SK-N-SH (cell line): ENCODE measurements at regions not wholly inside any gene's neighbourhood (a gene's known extent, or its start where the extent isn't known, plus 50 kb on each side); places are given as distances from the start of the nearest gene placed in this dataset.

Experiments
- CTCF ChIA-PET: fragments of 300-600, 350-600 bp; formaldehyde crosslinking; extraction: SDS; loops from one replicate; lab custom pipeline; 2021; lab: Yijun Ruan, JAX
- POLR2A ChIA-PET: fragments of 350-600 bp; sonication (Branson Sonifier 250); formaldehyde crosslinking; extraction: SDS; loops from one replicate; lab custom pipeline; 2020; ENCODE audit warnings: antibody characterized with exemption, inconsistent platforms; lab: Yijun Ruan, JAX
- DNase-seq: peaks from one replicate; pipeline ENCODE4 v3.0.0; 2012
- H2AFZ ChIP-seq: fragments of 200-600 bp; sonication (generic); 2 replicates; pipeline ENCODE4 v1.8.1; 2016; ENCODE audit warnings: antibody characterized with exemption, mild to moderate bottlenecking, low read depth
- H3F3A ChIP-seq: fragments of 200-600 bp; sonication (generic); replicated peaks from 2 replicates; pipeline ENCODE3; 2016; ENCODE audit warnings: antibody characterized with exemption, mild to moderate bottlenecking; ENCODE audit not compliant: insufficient read depth
- H3K27ac ChIP-seq, 2 experiments: fragments of 200-500 bp in 1 of 2; fragments of 200-600 bp in 1 of 2; sonication (Bioruptor generic) in 1 of 2; sonication (generic), shearing (Covaris generic) in 1 of 2; 2 replicates each; pipeline versions ENCODE4 v1.5.1 to v1.6.1; 2014 to 2016; ENCODE audit warnings: low read depth in 2 of 2, inconsistent platforms in 1 of 2, low read length in 1 of 2, mild to moderate bottlenecking in 1 of 2, mixed read lengths in 1 of 2
- H3K27me3 ChIP-seq: fragments of 200-600 bp; sonication (generic), shearing (Covaris generic); 2 replicates; pipeline ENCODE4 v1.6.1; 2016; ENCODE audit warnings: mixed run types; ENCODE audit not compliant: insufficient read depth
- H3K36me3 ChIP-seq, 2 experiments: fragments of 200-500 bp in 1 of 2; fragments of 200-600 bp in 1 of 2; sonication (Bioruptor generic) in 1 of 2; sonication (generic) in 1 of 2; replicated peaks in 1 of 2; 2 replicates each; pipeline versions ENCODE3 to v1.5.1; 2014 to 2016; ENCODE audit warnings: low read length in 1 of 2, mild to moderate bottlenecking in 1 of 2; ENCODE audit not compliant: insufficient read depth in 2 of 2, control insufficient read depth in 1 of 2
- H3K4me1 ChIP-seq, 2 experiments: fragments of 200-500 bp in 1 of 2; fragments of 200-600 bp in 1 of 2; sonication (Bioruptor generic) in 1 of 2; sonication (generic), shearing (Covaris generic) in 1 of 2; 2 replicates each; pipeline versions ENCODE4 v1.5.1 to v1.6.1; 2014 to 2016; ENCODE audit warnings: low read depth in 1 of 2, low read length in 1 of 2, mixed run types in 1 of 2; ENCODE audit not compliant: insufficient read depth in 2 of 2, control insufficient read depth in 1 of 2
- H3K4me2 ChIP-seq: fragments of 200-600 bp; sonication (generic), shearing (Covaris generic); 2 replicates; pipeline ENCODE4 v1.6.1; 2017; ENCODE audit warnings: mixed run types
- H3K4me3 ChIP-seq, 2 experiments: fragments of 200-500 bp in 1 of 2; fragments of 200-600 bp in 1 of 2; sonication (Bioruptor generic) in 1 of 2; sonication (generic), shearing (Covaris generic) in 1 of 2; 2 replicates each; pipeline versions ENCODE4 v1.5.1 to v1.8.1; 2014 to 2016; ENCODE audit warnings: low read depth in 2 of 2, inconsistent platforms in 1 of 2, low read length in 1 of 2, mild to moderate bottlenecking in 1 of 2, mixed read lengths in 1 of 2, moderate library complexity in 1 of 2
- H3K79me2 ChIP-seq: fragments of 200-600 bp; sonication (generic); 2 replicates; pipeline ENCODE4 v1.8.1; 2017; ENCODE audit warnings: mild to moderate bottlenecking; ENCODE audit not compliant: insufficient read depth
- H3K9ac ChIP-seq: fragments of 200-600 bp; sonication (generic); 2 replicates; pipeline ENCODE4 v1.6.1; 2017; ENCODE audit warnings: mixed run types
- H3K9me2 ChIP-seq: fragments of 200-600 bp; sonication (generic); 2 replicates; pipeline ENCODE4 v1.6.1; 2017; ENCODE audit warnings: mixed run types
- H3K9me3 ChIP-seq: fragments of 200-600 bp; sonication (generic); 2 replicates; pipeline ENCODE4 v1.6.1; 2017; ENCODE audit warnings: mixed run types, mild to moderate bottlenecking, moderate library complexity
- H4K20me1 ChIP-seq: fragments of 200-600 bp; sonication (generic); 2 replicates; pipeline ENCODE4 v1.6.1; 2017; ENCODE audit warnings: mild to moderate bottlenecking, mixed run types; ENCODE audit not compliant: insufficient read depth
- CTCF ChIP-seq: fragments of 200-600 bp; sonication (generic); IDR thresholded peaks from 2 replicates; pipeline ENCODE4 v1.6.1; 2017; ENCODE audit warnings: antibody characterized with exemption, mild to moderate bottlenecking, moderate library complexity
- ELF1 ChIP-seq: IDR thresholded peaks from 2 replicates; pipeline ENCODE4 v1.4.0; 2012
- EP300 ChIP-seq, 2 experiments: IDR thresholded peaks; 2 replicates each; pipeline versions ENCODE4 v1.4.0 to v1.6.1; 2012; ENCODE audit warnings: borderline replicate concordance in 1 of 2, low read depth in 1 of 2, low read length in 1 of 2
- FOXJ3 ChIP-seq: sonication (generic); formaldehyde crosslinking; IDR thresholded peaks from 2 replicates; pipeline ENCODE4 v1.5.1; 2020; ENCODE audit warnings: mild to moderate bottlenecking, missing genetic modification reagents
- GABPA ChIP-seq: IDR thresholded peaks from 2 replicates; pipeline ENCODE4 v1.4.0; 2012; ENCODE audit warnings: low read depth, mild to moderate bottlenecking
- POLR2AphosphoS5 ChIP-seq: IDR thresholded peaks from 2 replicates; pipeline ENCODE4 v1.6.1; 2012; ENCODE audit warnings: low read depth, low read length
- RAD21 ChIP-seq: IDR thresholded peaks from 2 replicates; pipeline ENCODE4 v1.6.1; 2012; ENCODE audit warnings: mild to moderate bottlenecking, low read length
- WGBS: methylation state at CpG from one replicate; pipeline ENCODE4 v1.1.6; 2017; ENCODE audit warnings: low lambda C conversion rate; 5-methylcytosine and 5-hydroxymethylcytosine counted together
- TF ChIP-seq, protein P1 (sequence below): IDR thresholded peaks from 2 replicates; pipeline ENCODE4 v1.4.0; 2012; ENCODE audit warnings: low read depth, borderline replicate concordance
- TF ChIP-seq, protein P2 (sequence below): IDR thresholded peaks from 2 replicates; pipeline ENCODE4 v1.6.1; 2012; ENCODE audit warnings: mild to moderate bottlenecking, low read depth, low read length, moderate library complexity

- Histone ChIP-seq H3K4me3 (no peak overlapping the region), H3K36me3 (no peaks in the 10 kb centered on the region), H3K9me3 (no peaks in the 10 kb centered on the region), H3K4me2 (no peak overlapping the region), H2AFZ (no peak overlapping the region), H3K4me1 (peaks cover 0 to 8% of the 10 kb centered on the region in 2 experiments; a peak in 1 of 4 replicates), H3K9me2 (no peaks in the 10 kb centered on the region), H3K27ac (no peak overlapping the region), H3K79me2 (no peaks in the 10 kb centered on the region), H3F3A (no peaks in the 10 kb centered on the region), H3K9ac (no peak overlapping the region), H3K27me3 (no peaks in the 10 kb centered on the region), H4K20me1 (no peaks in the 10 kb centered on the region)
- POLR2A ChIA-PET = no interaction called here
- peak; percentile 70 for DNase-seq
- 53% methylated on average over 12 of the region's 12 CpGs for WGBS
- TF ChIP-seq GABPA (no peak), CTCF (peak; percentile 16; the same call in 1 of the 2 replicates), RAD21 (peak; percentile 36; the same call in 1 of the 2 replicates)
- TF ChIP-seq, protein P1, sequence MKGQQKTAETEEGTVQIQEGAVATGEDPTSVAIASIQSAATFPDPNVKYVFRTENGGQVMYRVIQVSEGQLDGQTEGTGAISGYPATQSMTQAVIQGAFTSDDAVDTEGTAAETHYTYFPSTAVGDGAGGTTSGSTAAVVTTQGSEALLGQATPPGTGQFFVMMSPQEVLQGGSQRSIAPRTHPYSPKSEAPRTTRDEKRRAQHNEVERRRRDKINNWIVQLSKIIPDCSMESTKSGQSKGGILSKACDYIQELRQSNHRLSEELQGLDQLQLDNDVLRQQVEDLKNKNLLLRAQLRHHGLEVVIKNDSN = no peak
- CTCF ChIA-PET = interaction anchor here (0.6 to 2.7 kb wide), 10 partner anchors 9 to 119 kb away, joined by 3 to 14 read pairs (median 4); no protein-coding TSS in a partner anchor
Measured at GRCh38 chr2:15748736-15749323, 157.2 kb downstream of the DDX1 start.

DNA sequence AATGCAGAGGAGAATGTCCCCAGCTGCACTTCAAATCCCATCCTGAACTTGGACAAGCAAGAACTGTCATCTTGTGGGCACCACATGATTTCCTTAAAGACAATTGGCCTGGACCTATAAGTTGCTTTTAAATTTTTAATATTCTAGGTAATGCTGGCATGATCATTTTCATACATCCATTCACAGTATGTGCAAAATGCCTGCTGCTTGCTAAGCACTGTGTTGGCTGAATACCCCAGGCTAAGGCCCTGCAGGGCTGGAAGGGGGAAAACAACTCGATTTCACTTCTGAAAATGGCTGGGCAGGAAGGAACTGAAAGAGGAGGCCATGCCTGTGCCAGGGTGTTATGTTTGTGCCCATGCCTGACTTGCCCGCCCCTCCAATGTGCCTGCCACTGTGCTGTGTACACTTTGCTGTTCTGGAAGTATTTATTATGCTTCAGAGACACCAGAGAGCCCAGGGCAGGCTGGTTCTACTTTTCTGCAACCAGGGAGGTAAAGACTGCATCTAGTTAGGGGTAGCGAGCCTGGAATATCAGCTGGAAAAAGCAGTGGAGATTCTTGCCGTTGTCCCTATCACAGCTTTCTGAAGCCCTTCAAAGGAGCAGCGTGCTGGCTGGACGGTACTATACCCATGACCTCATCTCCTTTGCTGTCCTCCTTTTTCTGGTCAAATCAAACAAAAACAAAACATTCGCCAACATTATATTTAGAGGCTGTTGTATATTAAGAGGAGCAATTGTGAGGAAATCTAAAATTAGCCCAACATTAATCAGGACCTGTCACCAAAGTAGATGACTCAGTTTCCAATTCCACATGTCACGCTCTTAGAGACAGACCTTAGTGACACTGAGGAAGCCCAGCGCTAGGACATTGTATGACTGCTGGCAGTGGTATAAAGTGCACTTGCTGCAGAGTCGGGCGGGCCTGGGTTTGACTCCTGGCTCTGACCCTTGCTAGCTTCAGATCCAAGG, 158.1 kb downstream of the DDX1 start:
- Histone ChIP-seq H3K9me2 (no peaks in the 10 kb centered on the region), H3K4me1 (peaks cover 0 to 8% of the 10 kb centered on the region in 2 experiments; a peak in 1 of 4 replicates), H2AFZ (no peak overlapping the region), H3K4me2 (no peak overlapping the region), H3F3A (no peaks in the 10 kb centered on the region), H3K9ac (no peak overlapping the region), H3K9me3 (no peaks in the 10 kb centered on the region), H3K79me2 (no peaks in the 10 kb centered on the region), H3K4me3 (no peak overlapping the region), H3K27me3 (no peaks in the 10 kb centered on the region)
- DNase-seq = no peak
- POLR2A ChIA-PET = no interaction called here
- CTCF ChIA-PET = interaction anchor here (0.6 to 2.7 kb wide), 10 partner anchors 9 to 116 kb away, joined by 3 to 14 read pairs (median 4); no protein-coding TSS in a partner anchor
- TF ChIP-seq POLR2AphosphoS5 (no peak), EP300 (IDR thresholded peaks at IDR 0.05; ENCODE audit: borderline replicate concordance in 1 of 2, low read depth in 1 of 2, low read length in 1 of 2) (no peak), FOXJ3 (CRISPR knock-in tag) (no peak), ELF1 (no peak)
- TF ChIP-seq, protein P2, sequence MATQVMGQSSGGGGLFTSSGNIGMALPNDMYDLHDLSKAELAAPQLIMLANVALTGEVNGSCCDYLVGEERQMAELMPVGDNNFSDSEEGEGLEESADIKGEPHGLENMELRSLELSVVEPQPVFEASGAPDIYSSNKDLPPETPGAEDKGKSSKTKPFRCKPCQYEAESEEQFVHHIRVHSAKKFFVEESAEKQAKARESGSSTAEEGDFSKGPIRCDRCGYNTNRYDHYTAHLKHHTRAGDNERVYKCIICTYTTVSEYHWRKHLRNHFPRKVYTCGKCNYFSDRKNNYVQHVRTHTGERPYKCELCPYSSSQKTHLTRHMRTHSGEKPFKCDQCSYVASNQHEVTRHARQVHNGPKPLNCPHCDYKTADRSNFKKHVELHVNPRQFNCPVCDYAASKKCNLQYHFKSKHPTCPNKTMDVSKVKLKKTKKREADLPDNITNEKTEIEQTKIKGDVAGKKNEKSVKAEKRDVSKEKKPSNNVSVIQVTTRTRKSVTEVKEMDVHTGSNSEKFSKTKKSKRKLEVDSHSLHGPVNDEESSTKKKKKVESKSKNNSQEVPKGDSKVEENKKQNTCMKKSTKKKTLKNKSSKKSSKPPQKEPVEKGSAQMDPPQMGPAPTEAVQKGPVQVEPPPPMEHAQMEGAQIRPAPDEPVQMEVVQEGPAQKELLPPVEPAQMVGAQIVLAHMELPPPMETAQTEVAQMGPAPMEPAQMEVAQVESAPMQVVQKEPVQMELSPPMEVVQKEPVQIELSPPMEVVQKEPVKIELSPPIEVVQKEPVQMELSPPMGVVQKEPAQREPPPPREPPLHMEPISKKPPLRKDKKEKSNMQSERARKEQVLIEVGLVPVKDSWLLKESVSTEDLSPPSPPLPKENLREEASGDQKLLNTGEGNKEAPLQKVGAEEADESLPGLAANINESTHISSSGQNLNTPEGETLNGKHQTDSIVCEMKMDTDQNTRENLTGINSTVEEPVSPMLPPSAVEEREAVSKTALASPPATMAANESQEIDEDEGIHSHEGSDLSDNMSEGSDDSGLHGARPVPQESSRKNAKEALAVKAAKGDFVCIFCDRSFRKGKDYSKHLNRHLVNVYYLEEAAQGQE = no peak
- TF ChIP-seq, all 33 proteins: peak for 0
- Histone ChIP-seq H3K27ac (no peak overlapping the region), H4K20me1 (no peaks in the 10 kb centered on the region), H3K36me3 (no peaks in the 10 kb centered on the region)
- WGBS = 47% methylated on average over 11 of the region's 11 CpGs
